Motor neuron (in vitro differentiated cells): ENCODE measurements at regions not wholly inside any gene's neighbourhood (a gene's known extent, or its start where the extent isn't known, plus 50 kb on each side); places are given as distances from the start of the nearest gene placed in this dataset.
A peak's percentile ranks its signal among the peaks of the same experiment; 100 is the strongest.
"Not testable (repeated sequence)": the region's sequence is repeated elsewhere in the genome, so short reads cannot be mapped to it uniquely, and the experiment has no call there.

Source experiments
- ATAC-seq, 8 experiments: fragments of 200-7000 bp; cut with Tn5 transposase; replicated peaks in 6 of 8; 2 replicates each; pipeline ENCODE4 v1.8.0; 2021; ENCODE audit warnings: mild to moderate bottlenecking in 8 of 8, moderate library complexity in 8 of 8
- H3K27ac ChIP-seq, 2 donors: fragments of 250-450 bp; sonication (Bioruptor Pico); 2 replicates each; pipeline ENCODE4 v1.9.0; 2021; ENCODE audit warnings: antibody characterized with exemption in 2 of 2, mild to moderate bottlenecking in 2 of 2, moderate library complexity in 1 of 2
- H3K4me1 ChIP-seq, 2 donors: fragments of 250-450 bp; sonication (Bioruptor Pico); replicated peaks in 1 of 2; 2 replicates each; pipeline ENCODE4 v1.6.1; 2021; ENCODE audit warnings: antibody characterized with exemption in 2 of 2, mild to moderate bottlenecking in 2 of 2, moderate library complexity in 1 of 2
- H3K4me3 ChIP-seq, 5 donors: fragments of 250-450 bp; sonication (Bioruptor Pico); 2 replicates each; pipeline ENCODE4 v1.9.0; 2021; ENCODE audit warnings: antibody characterized with exemption in 5 of 5, mild to moderate bottlenecking in 5 of 5, moderate library complexity in 4 of 5
- WGBS, 10 experiments: fragments of 450-650 bp; shearing (Covaris generic); methylation state at CpG; one replicate each; pipeline ENCODE4 v1.0.0; 2022; 5-methylcytosine and 5-hydroxymethylcytosine counted together
- in situ Hi-C, 9 experiments: fragments of 400-800 bp; cut with MboI; loops; one replicate each; pipeline ENCODE4 v1.15.0; 2021; ENCODE audit warnings: low sequenced_read_pairs in 9 of 9, low pct_unique_long_range_greater_than_20kb in 2 of 9; ENCODE audit not compliant: unreplicated experiment in 9 of 9

DNA sequence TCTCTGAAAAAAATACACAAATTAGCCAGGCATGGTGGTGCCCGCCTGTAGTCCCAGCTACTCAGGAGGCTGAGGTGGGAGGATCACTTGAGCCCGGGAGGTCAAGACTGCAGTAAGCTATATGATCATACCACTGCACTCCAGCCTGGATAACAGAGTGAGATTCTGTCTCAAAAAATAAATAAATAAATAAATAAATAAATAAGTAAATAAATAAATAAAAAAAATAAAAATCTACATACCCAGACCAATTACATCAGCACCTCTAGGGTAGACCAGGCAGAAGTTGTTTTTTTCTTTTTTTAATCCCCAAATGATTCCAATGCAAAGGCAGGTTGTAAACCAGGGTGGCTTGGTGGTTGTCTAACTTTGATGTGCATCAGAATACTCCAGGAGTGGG lies 299.3 kb downstream of the BCOR start:
- H3K4me1 ChIP-seq, H3K4me3 ChIP-seq, in situ Hi-C loops, H3K27ac ChIP-seq, ATAC-seq: not testable (repeated sequence)
- WGBS, 10 experiments = 60 to 71% methylated on average over 1 to 2 of the region's 2 CpGs; no CpG with 5 or more reads in 8 of the 10 experiments

DNA sequence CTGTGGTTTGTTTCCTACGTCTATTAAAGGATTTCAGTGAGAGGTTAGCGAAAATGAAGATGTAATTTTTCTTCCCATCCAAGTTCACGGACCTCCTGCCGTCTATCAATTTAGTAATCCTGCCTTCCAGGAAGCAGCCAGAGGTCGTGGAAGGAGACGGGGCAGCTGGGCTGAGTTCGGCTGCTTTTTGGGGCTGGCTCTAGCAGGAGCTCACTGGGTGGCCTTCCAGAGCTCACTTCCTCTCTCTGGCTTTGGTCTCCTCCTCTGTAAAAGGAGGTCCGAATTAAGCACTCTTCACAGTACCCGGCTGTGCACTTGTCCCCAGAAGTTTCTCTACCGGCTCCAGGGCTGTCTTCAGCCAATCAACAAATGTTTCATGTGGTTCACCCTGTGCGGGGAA lies 295.4 kb downstream of the BCOR start:
- WGBS, 10 experiments = 0 to 100% (median 56%) methylated on average over 1 to 10 of the region's 11 CpGs; no CpG with 5 or more reads in 4 of the 10 experiments
- in situ Hi-C loops = loop anchor here in 1 of 9 experiments (25.0 kb wide), 1 partner anchor 260 kb away; no protein-coding TSS in a partner anchor
- ATAC-seq = no peak
- H3K4me3 ChIP-seq = no peak overlapping the region
- no peak overlapping the region for H3K27ac ChIP-seq
- H3K4me1 ChIP-seq = peaks cover 3 to 10% of the 10 kb centered on the region in 2 donors

DNA sequence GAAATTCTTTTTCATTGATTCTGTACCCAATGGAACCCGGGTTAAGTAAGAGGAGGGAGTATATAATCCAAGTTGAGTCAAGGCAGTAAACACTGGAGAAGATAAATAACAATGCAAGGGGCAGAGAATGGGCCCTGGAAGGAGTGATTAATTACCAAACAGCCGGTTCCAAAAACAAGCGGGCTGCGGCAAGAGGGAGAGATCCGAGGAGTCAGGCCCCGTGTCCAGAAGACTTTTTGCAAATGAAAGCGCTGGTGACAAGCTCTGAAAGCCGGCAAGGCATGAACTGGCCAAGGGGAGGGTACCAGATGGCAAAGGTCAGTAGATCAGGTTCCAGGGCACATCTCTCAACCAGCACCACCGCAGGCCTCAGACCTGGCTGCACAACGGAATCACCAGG lies 294.9 kb downstream of the BCOR start:
- in situ Hi-C loops = loop anchor here in 1 of 9 experiments (25.0 kb wide), 1 partner anchor 259 kb away; no protein-coding TSS in a partner anchor
- peak in 2 of 8 experiments; percentile 25 to 27 for ATAC-seq
- no peak overlapping the region for H3K27ac ChIP-seq

DNA sequence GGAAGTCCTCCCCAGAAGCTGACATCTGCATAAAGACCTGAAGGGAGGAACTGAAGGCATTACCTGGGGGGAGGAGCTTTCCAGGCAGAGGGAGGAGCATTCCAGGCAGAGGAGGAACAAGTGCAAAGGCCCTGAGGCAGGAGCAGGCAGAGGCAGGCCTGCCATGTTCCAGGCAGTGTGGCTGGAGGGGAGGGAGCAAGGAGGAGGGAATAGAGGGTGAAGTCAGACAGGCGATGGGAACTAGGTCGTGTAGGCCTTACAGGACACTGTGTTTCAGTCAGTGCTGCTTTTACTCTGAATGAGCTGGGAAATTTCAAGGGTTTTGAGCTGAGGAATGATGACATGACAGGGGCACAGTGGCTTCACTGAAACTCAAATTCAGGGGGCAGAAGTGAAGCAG lies 292.7 kb downstream of the BCOR start:
- peak in 3 of 8 experiments; percentile 26 to 74 (median 60) for ATAC-seq
- Histone ChIP-seq H3K4me1 (peaks cover 3 to 15% of the 10 kb centered on the region in 2 donors), H3K27ac (no peak overlapping the region), H3K4me3 (no peak overlapping the region)
- in situ Hi-C loops = loop anchor here in 1 of 9 experiments (25.0 kb wide), 1 partner anchor 257 kb away; no protein-coding TSS in a partner anchor
- 0 to 80% (median 60%) methylated on average over 1 to 2 of the region's 2 CpGs; no CpG with 5 or more reads in 7 of the 10 experiments for WGBS, 10 experiments

More for the DNA sequence above, 294.9 kb downstream of the BCOR start:
- 0 to 68% (median 13%) methylated on average over 1 to 7 of the region's 10 CpGs; no CpG with 5 or more reads in 6 of the 10 experiments for WGBS, 10 experiments
- Histone ChIP-seq H3K4me3 (no peak overlapping the region), H3K4me1 (peaks cover 3 to 10% of the 10 kb centered on the region in 2 donors)

DNA sequence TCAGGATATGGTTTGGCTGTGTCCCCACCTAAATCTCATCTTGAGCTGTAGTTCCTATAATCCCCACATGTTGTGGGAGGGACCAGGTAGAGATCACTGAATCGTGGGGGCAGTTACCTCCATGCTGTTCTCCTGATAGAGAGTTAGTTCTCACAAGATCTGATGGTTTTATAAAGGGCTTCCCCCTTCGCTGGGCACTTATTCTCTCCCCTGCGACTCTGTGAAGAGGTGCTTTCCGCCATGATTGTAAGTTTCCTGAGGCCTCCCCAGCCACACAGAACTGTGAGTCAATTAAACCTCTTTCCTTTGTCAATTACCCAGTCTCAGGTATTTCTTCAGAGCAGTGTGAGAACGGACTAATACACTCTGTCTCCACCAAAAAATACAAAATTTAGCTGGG lies 291.9 kb downstream of the BCOR start:
- ATAC-seq = no peak
- 50 to 57% methylated on average over 1 to 3 of the region's 5 CpGs; no CpG with 5 or more reads in 8 of the 10 experiments for WGBS, 10 experiments
- H3K4me3 ChIP-seq = no peak overlapping the region
- H3K4me1 ChIP-seq = peaks cover 3 to 15% of the 10 kb centered on the region in 2 donors
- H3K27ac ChIP-seq = no peak overlapping the region
- in situ Hi-C loops = loop anchor here in 1 of 9 experiments (25.0 kb wide), 1 partner anchor 256 kb away; no protein-coding TSS in a partner anchor

DNA sequence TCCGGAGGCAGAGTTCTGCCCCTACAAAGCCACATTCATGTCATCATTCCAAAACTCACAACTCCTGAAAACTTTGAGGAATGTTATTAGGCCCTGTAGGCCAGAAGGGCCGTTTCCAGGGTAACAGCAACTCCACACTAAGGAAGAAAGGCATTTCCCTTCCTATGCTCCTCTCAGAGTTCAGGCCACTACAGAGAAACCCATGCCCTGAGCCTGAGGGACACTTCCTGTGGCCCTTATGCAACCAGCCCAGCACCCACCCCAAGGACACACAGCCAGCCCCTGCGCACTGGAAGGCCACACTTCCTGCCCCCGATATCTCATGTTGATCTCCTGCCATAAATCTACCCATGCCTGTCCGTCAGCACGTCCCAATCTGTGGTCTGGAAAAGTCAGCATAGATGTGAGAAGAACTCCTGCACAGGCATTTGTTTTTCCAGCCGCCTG lies 289.3 kb downstream of the BCOR start:
- H3K27ac ChIP-seq = no peak overlapping the region
- peaks cover 9 to 14% of the 10 kb centered on the region in 2 donors for H3K4me1 ChIP-seq
- 29 to 100% (median 32%) methylated on average over 1 to 6 of the region's 7 CpGs; no CpG with 5 or more reads in 7 of the 10 experiments for WGBS, 10 experiments
- no peak overlapping the region for H3K4me3 ChIP-seq
- peak in 1 of 8 experiments; percentile 49 for ATAC-seq
- in situ Hi-C loops = loop anchor here in 1 of 9 experiments (25.0 kb wide), 1 partner anchor 254 kb away; no protein-coding TSS in a partner anchor

DNA sequence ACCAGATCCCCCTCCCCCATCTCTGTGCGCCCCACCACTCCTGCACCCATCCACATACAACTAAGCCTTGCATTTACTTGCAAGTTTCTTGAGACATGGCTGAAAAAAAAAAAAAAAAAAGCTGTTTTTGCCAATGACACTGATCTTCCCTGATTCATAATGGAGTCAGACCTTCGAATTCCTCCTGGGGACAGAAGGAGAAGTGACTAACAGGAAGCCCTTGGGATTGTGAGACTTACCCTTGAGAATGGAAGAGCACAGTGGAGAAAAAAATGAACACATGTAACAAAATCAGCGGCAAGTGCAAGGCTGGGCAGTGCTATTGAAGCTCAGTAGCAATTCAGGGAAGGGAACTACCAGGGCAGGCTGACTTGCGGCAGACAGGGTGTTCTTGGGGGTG lies 288.4 kb downstream of the BCOR start:
- Histone ChIP-seq H3K27ac (no peak overlapping the region), H3K4me3 (no peak overlapping the region), H3K4me1 (peaks cover 9 to 14% of the 10 kb centered on the region in 2 donors)
- ATAC-seq = no peak
- 14 to 100% (median 66%) methylated on average over 1 to 3 of the region's 4 CpGs; no CpG with 5 or more reads in 6 of the 10 experiments for WGBS, 10 experiments
- in situ Hi-C loops = loop anchor here in 1 of 9 experiments (25.0 kb wide), 1 partner anchor 253 kb away; no protein-coding TSS in a partner anchor

DNA sequence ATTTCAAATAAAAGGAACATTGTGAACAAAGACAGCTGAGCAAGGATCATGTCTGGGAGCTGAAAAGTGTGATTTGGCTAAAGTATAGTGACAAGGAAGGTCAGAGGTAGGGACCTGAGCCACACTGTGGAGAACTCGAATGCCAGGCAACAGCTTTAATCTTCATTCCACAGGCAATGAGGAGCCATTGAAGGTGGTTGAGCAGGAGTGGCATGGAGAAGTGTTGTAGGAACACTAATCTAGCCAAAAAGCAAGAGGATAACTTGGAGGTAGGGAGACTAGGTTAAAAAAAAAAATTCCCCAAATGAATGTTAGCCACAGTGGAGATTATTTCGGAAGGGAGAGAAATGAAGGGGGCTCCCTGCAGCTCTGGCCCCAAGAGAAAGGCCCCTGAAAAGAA lies 286.9 kb downstream of the BCOR start:
- no peak overlapping the region for H3K27ac ChIP-seq

DNA sequence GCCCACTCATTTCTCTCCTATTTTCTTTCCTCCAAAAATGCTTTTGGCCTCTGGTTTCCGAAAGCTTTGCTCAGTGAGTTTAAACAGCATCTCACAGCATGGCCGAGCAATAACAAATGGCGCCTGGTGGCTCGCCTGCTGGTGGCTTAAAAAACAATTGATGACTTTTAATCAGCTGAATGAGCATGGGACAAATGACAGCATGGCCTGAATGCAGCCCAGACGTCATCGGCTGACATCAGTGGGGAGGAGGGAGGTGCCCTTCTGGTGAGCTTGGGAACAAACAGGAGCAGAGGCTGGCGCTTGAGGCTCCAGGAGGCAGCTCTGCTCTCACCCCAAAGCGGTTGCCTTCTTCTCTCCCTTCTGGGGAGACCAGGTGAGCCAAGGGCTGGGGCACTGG lies 286.4 kb downstream of the BCOR start:
- Histone ChIP-seq H3K27ac (peak overlapping the region in 1 of 2 donors; percentile 17), H3K4me1 (peaks cover 9 to 17% of the 10 kb centered on the region in 2 donors), H3K4me3 (no peak overlapping the region)
- peak in 5 of 8 experiments; percentile 94 to 97 (median 96) for ATAC-seq
- in situ Hi-C loops = loop anchor here in 1 of 9 experiments (25.0 kb wide), 1 partner anchor 251 kb away; no protein-coding TSS in a partner anchor
- WGBS, 10 experiments = 23 to 85% (median 67%) methylated on average over 1 to 5 of the region's 8 CpGs; no CpG with 5 or more reads in 7 of the 10 experiments

More for the DNA sequence above, 286.9 kb downstream of the BCOR start:
- no peak overlapping the region for H3K4me3 ChIP-seq
- peaks cover 9 to 17% of the 10 kb centered on the region in 2 donors for H3K4me1 ChIP-seq
- in situ Hi-C loops = loop anchor here in 1 of 9 experiments (25.0 kb wide), 1 partner anchor 251 kb away; no protein-coding TSS in a partner anchor
- WGBS, 10 experiments = 33 to 35% methylated on average over 1 to 2 of the region's 2 CpGs; no CpG with 5 or more reads in 8 of the 10 experiments
- ATAC-seq = no peak

DNA sequence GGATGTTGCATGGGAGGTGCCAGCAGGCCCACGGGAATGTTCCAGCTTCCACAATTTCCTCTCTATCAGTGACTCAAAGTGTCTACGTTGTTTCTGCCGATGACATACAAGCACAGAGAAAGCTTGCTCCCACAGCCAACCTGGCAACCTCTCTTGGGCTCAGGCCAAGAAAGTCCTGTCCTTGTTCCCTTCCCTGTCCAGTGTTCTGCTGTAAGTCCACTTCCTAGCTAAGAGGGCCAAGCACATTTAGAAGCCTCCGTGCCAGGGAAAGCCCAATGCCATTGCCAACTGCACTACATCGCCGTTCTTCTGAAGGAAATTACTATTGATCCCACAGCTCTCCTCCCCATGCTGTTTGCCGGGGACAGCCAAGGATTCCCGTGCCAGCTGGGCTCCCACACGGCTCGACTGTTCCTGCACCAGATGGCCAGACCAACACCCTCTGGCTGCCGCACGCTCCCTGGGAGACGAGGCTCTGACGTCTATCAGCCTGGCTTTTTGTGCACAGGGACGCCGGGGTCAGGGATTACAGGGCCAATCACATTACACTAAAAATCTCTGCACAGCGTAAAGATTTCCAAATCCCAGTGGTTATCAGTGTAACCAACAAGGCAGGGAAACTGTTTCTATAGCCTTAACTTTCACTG lies 284.0 kb downstream of the BCOR start:
- in situ Hi-C loops = loop anchor here in 1 of 9 experiments (25.0 kb wide), 1 partner anchor 249 kb away; no protein-coding TSS in a partner anchor
- ATAC-seq = peak in 4 of 8 experiments; percentile 14 to 81 (median 66)
- H3K4me3 ChIP-seq = no peak overlapping the region
- WGBS, 10 experiments = 16 to 100% (median 53%) methylated on average over 1 to 7 of the region's 17 CpGs; no CpG with 5 or more reads in 5 of the 10 experiments
- peaks cover 29 to 37% of the 10 kb centered on the region in 2 donors for H3K4me1 ChIP-seq
- H3K27ac ChIP-seq = no peak overlapping the region

DNA sequence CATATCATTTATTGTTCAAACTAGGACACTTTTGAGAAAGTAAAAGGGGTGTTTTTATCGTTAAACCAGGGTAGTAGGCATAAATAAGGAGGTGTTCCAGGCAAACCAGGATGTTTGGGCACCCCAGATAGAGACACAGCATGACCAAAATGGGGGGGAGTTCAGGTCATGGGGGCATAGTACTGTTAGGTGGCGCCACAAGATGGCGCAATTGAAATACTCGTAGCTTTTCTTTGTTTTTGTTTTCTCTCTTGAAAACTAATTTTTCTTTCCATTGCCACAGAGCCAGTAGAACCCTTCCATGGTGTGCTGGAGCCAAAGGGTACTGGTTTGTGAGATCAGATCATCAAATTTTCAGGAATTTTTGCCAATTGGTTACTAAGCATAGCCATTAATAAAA lies 283.4 kb downstream of the BCOR start:
- Histone ChIP-seq H3K4me1 (peaks cover 32 to 35% of the 10 kb centered on the region in 2 donors), H3K4me3 (no peak overlapping the region), H3K27ac (no peak overlapping the region)
- in situ Hi-C loops = loop anchor here in 1 of 9 experiments (25.0 kb wide), 1 partner anchor 248 kb away; no protein-coding TSS in a partner anchor
- WGBS, 10 experiments = 11 to 100% (median 38%) methylated on average over 1 to 4 of the region's 4 CpGs; no CpG with 5 or more reads in 4 of the 10 experiments
- ATAC-seq = peak in 2 of 8 experiments; percentile 18 to 35

DNA sequence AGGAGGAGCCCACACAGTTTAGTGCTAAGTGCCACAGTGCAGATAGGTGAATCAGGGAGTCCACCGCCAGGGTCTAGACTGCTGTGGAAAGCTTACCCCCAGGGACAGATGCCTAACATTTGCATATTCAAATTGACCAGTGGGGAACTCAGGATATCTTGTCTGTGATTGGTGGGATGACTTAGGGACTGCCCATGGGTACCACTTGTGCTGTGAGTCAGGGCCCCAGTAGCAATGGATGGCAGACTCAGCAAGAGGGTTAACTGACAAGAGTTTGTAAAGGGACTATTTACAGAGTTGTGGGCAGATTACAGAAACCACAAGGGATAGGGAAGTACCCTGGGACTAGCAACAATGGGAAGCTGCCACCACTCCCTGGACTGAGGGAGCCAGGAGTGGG lies 282.1 kb downstream of the BCOR start:
- in situ Hi-C loops = loop anchor here in 1 of 9 experiments (25.0 kb wide), 1 partner anchor 247 kb away; no protein-coding TSS in a partner anchor

More for the DNA sequence above, 282.1 kb downstream of the BCOR start:
- Histone ChIP-seq H3K4me3 (no peak overlapping the region), H3K27ac (no peak overlapping the region), H3K4me1 (peaks cover 43% of the 10 kb centered on the region in 2 donors)
- ATAC-seq = peak in 1 of 8 experiments; percentile 37
- no CpG with 5 or more reads among the region's 1 CpG for WGBS, 10 experiments
